ENCODE measurements at regions not wholly inside any gene's neighbourhood (a gene's known extent, or its start where the extent isn't known, plus 50 kb on each side); places are given as distances from the start of the nearest gene placed in this dataset.
"Not testable (repeated sequence)": the region's sequence is repeated elsewhere in the genome, so short reads cannot be mapped to it uniquely, and the experiment has no call there.

DNA sequence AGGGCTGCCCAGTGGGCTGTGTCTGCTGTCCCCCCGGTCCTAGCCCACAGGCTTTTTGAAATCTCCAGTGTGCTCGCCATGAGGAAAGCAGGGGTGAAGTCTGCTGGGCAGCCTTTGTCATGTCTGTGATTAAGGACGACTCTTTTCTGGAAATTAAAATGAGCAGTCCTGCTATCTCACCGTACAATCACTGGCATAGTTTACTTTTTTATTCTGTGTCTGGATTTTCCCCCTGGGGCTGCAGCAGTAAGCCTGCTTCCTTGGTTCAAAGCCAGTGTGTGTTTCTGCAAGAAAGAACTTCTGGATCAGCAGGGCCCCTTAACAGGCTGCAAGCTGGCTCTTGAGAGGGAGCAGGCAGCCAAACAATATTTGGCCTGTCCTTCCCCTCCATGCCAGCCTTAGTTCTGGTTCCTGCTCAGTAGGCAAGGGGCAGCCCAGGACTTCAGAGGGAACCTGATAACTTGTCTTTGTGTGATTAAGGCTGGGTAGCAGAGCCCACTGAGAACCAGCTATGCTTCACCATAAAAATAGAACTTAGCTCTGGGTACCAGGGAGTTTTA is 310.1 kb upstream of the PLGLB2 start:
- TF ChIP-seq EZH2phosphoT487 (IDR thresholded peaks at IDR 0.05; ENCODE audit: insufficient read depth, low read depth); EZH2 (IDR thresholded peaks at IDR 0.05; ENCODE audit: insufficient read depth, poor library complexity, severe bottlenecking): not testable (repeated sequence)
